GM12878 (cell line): ENCODE measurements at regions not wholly inside any gene's neighbourhood (a gene's known extent, or its start where the extent isn't known, plus 50 kb on each side); places are given as distances from the start of the nearest gene placed in this dataset.

Source experiments
- ATAC-seq: fragments of 200-7000 bp; cut with Tn5 transposase; 3 replicates; pipeline ENCODE4 v1.9.1; 2020; ENCODE audit warnings: mild to moderate bottlenecking, moderate library complexity
- BruUV-seq: library from RNA; stranded (reverse); fragments of 400-500 nt; replicated peaks from 2 replicates; lab custom pipeline; 2021; lab: Mats Ljungman, UMichigan
- CTCF ChIA-PET: fragments of 300-600 bp; sonication (Branson Sonifier 250); formaldehyde crosslinking; extraction: SDS; loops from one replicate; lab custom pipeline; 2021; ENCODE audit warnings: inconsistent platforms; lab: Yijun Ruan, JAX
- POLR2A ChIA-PET: fragments of 350-600 bp; formaldehyde crosslinking; extraction: SDS; loops from one replicate; lab custom pipeline; 2021; ENCODE audit warnings: inconsistent platforms; lab: Charles Lee
- RAD21 ChIA-PET: fragments of 300-600 bp; sonication (Branson Sonifier 250); formaldehyde crosslinking; loops from one replicate; lab custom pipeline; 2023; ENCODE audit warnings: antibody characterized with exemption; ENCODE audit not compliant: unreplicated experiment; lab: Charles Lee
- SMC1A ChIA-PET: fragments of 300-600 bp; sonication (Branson Sonifier 250); formaldehyde crosslinking; loops from one replicate; lab custom pipeline; 2023; ENCODE audit not compliant: unreplicated experiment, uncharacterized antibody; lab: Charles Lee
- DNase-seq: peaks from one replicate; pipeline ENCODE4 v3.0.0-alpha.2; 2011; ENCODE audit warnings: low read depth, low spot score
- FAIRE-seq: peaks from 3 replicates; lab custom pipeline; 2011; peaks lifted over from hg19 to GRCh38; lab: Jason Lieb, UNC
- H2AFZ ChIP-seq: 2 replicates; pipeline ENCODE4 v1.6.0; 2011; ENCODE audit warnings: low read depth, low read length, control low read depth; ENCODE audit not compliant: control insufficient read depth
- H3K27ac ChIP-seq: 2 replicates; pipeline ENCODE4 v1.5.1; 2011; ENCODE audit warnings: control low read depth; ENCODE audit not compliant: control insufficient read depth, insufficient read depth
- H3K27me3 ChIP-seq, 2 experiments: replicated peaks in 1 of 2; 2 replicates each; pipeline versions ENCODE4 v1.6.0 to v1.6.1; 2011; ENCODE audit warnings: low read length in 1 of 2; ENCODE audit not compliant: control insufficient read depth in 2 of 2, insufficient read depth in 2 of 2
- H3K36me3 ChIP-seq, 2 experiments: 2 replicates each; pipeline ENCODE4 v1.5.1; 2011; ENCODE audit warnings: low read length in 1 of 2; ENCODE audit not compliant: control insufficient read depth in 2 of 2, insufficient read depth in 2 of 2
- H3K4me1 ChIP-seq: 2 replicates; pipeline ENCODE4 v1.6.1; 2011; ENCODE audit warnings: mild to moderate bottlenecking, low read length, moderate library complexity, mixed read lengths; ENCODE audit not compliant: control insufficient read depth, insufficient read depth
- H3K4me2 ChIP-seq: 2 replicates; pipeline ENCODE4 v1.6.0; 2011; ENCODE audit warnings: control low read depth; ENCODE audit not compliant: control insufficient read depth, insufficient read depth
- H3K4me3 ChIP-seq: fragments of 200-600 bp; sonication (generic); 2 replicates; pipeline ENCODE4 v1.5.1; 2016
- H3K79me2 ChIP-seq: 2 replicates; pipeline ENCODE4 v1.6.0; 2011; ENCODE audit warnings: low read length; ENCODE audit not compliant: control insufficient read depth, insufficient read depth
- H3K9ac ChIP-seq: 2 replicates; pipeline ENCODE4 v1.8.0; 2011; ENCODE audit warnings: low read length, control low read depth, mixed read lengths; ENCODE audit not compliant: control insufficient read depth, insufficient read depth
- H3K9me3 ChIP-seq: replicated peaks from 3 replicates; pipeline ENCODE4 v1.5.1; 2011; ENCODE audit warnings: mild to moderate bottlenecking, low read length; ENCODE audit not compliant: control insufficient read depth, insufficient read depth
- H4K20me1 ChIP-seq: 2 replicates; pipeline ENCODE4 v1.6.0; 2011; ENCODE audit not compliant: control insufficient read depth, insufficient read depth
- ATF7 ChIP-seq: fragments of 450-650 bp; IDR thresholded peaks from 2 replicates; pipeline ENCODE4 v1.6.1; 2016; ENCODE audit warnings: low read depth, mild to moderate bottlenecking
- ETV6 ChIP-seq, 2 experiments: fragments of 450-650 bp in 1 of 2; IDR thresholded peaks in 1 of 2; conservative IDR thresholded peaks in 1 of 2; 2 replicates each; pipeline ENCODE4 v1.6.1; 2014; ENCODE audit warnings: antibody characterized with exemption in 1 of 2, borderline replicate concordance in 1 of 2, low read depth in 1 of 2, mild to moderate bottlenecking in 1 of 2, moderate library complexity in 1 of 2
- HCFC1 ChIP-seq: fragments of 150-350 bp; IDR thresholded peaks from 2 replicates; pipeline ENCODE4 v1.6.1; 2014; ENCODE audit warnings: low read length
- MYC ChIP-seq: IDR thresholded peaks from 2 replicates; pipeline ENCODE4 v1.6.1; 2011; ENCODE audit warnings: mild to moderate bottlenecking, low read length, moderate library complexity, inconsistent platforms; ENCODE audit not compliant: insufficient read depth, insufficient replicate concordance, insufficient read length, severe bottlenecking
- NBN ChIP-seq: fragments of 450-650 bp; IDR thresholded peaks from 2 replicates; pipeline ENCODE4 v1.6.1; 2016
- NR2F1 ChIP-seq: fragments of 450-650 bp; conservative IDR thresholded peaks from 2 replicates; pipeline ENCODE4 v1.6.1; 2017; ENCODE audit warnings: mild to moderate bottlenecking
- RAD51 ChIP-seq: fragments of 450-650 bp; IDR thresholded peaks from 2 replicates; pipeline ENCODE4 v1.6.1; 2016; ENCODE audit warnings: moderate library complexity, mild to moderate bottlenecking, inconsistent platforms
- SPI1 ChIP-seq: IDR thresholded peaks from 2 replicates; pipeline ENCODE4 v1.6.1; 2011; ENCODE audit warnings: low read depth, mild to moderate bottlenecking, low read length, moderate library complexity, borderline replicate concordance; ENCODE audit not compliant: insufficient read depth
- STAT3 ChIP-seq: IDR thresholded peaks from 2 replicates; pipeline ENCODE4 v1.6.1; 2011; ENCODE audit warnings: low read depth, low read length, improper control_type of control experiment
- YBX1 ChIP-seq: fragments of 450-650 bp; IDR thresholded peaks from 2 replicates; pipeline ENCODE4 v1.6.1; 2016; ENCODE audit warnings: antibody characterized with exemption
- WGBS: methylation state at CpG from one replicate; pipeline ENCODE4 v1.1.6; 2016; ENCODE audit warnings: low lambda C conversion rate; ENCODE audit not compliant: insufficient replicate concordance, insufficient coverage; ENCODE audit errors: missing lambda C conversion rate; 5-methylcytosine and 5-hydroxymethylcytosine counted together
- in situ Hi-C: fragments of 300-500 bp; cut with MboI; formaldehyde crosslinking; loops from 9 replicates; pipeline ENCODE4 v1.14.3; 2018; ENCODE audit warnings: mixed read lengths
- intact Hi-C: fragments of 100-400 bp; cut with micrococcal nuclease; formaldehyde crosslinking; loops from one replicate; pipeline ENCODE4 v1.14.2; 2022; ENCODE audit not compliant: unreplicated experiment
- TF ChIP-seq, protein P1 (sequence below): fragments of 450-650 bp; IDR thresholded peaks from 2 replicates; pipeline ENCODE4 v1.6.1; 2014; ENCODE audit warnings: mild to moderate bottlenecking

DNA sequence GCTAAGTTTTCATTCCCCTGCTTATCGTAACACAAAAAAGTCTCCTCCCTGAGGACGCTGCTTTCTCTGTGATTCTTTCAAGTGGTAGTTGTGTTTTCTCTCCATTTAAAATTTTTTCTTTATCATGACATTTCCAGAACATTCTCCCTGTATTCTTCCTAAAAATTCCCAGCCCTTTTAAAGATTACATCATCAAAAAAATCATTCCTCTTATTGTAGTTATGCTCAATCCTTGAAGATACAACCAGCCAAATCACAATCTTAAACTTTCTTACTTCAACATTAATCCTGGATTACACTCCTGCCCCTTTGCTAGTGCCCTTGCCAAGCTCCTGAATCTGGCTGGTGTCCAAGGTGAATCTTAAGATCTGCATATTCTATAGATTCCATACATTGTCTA, 163.7 kb upstream of the CBLB start:
- H2AFZ ChIP-seq: no peak overlapping the region
- intact Hi-C loops (no loop called here), in situ Hi-C loops (no loop called here)
- no peak overlapping the region for H3K4me2 ChIP-seq
- WGBS: 92% methylated on average over 2 of the region's 2 CpGs
- ChIA-PET POLR2A (no interaction called here), CTCF (interaction anchor here (0.6 to 2.2 kb wide), 2 partner anchors 9 to 15 kb away, joined by 3 to 7 read pairs; no protein-coding TSS in a partner anchor), SMC1A (no interaction called here), RAD21 (no interaction called here)
- H3K9ac ChIP-seq: no peak overlapping the region
- DNase-seq (no peak), FAIRE-seq (no peak), ATAC-seq (no peak)
- H3K27ac ChIP-seq: no peak overlapping the region
- no TSS peak for BruUV-seq
- no peaks in the 10 kb centered on the region for H3K36me3 ChIP-seq
- H4K20me1 ChIP-seq: no peaks in the 10 kb centered on the region
- H3K9me3 ChIP-seq: no peaks in the 10 kb centered on the region
- no peaks in the 10 kb centered on the region for H3K4me1 ChIP-seq
- H3K79me2 ChIP-seq: no peaks in the 10 kb centered on the region
- no peaks in the 10 kb centered on the region for H3K27me3 ChIP-seq
- H3K4me3 ChIP-seq: no peak overlapping the region
- TF ChIP-seq RAD51 (no peak), ATF7 (peak; percentile 28; the same call in 1 of the 2 replicates), HCFC1 (no peak), YBX1 (no peak)
- TF ChIP-seq, protein P1, sequence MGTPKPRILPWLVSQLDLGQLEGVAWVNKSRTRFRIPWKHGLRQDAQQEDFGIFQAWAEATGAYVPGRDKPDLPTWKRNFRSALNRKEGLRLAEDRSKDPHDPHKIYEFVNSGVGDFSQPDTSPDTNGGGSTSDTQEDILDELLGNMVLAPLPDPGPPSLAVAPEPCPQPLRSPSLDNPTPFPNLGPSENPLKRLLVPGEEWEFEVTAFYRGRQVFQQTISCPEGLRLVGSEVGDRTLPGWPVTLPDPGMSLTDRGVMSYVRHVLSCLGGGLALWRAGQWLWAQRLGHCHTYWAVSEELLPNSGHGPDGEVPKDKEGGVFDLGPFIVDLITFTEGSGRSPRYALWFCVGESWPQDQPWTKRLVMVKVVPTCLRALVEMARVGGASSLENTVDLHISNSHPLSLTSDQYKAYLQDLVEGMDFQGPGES: no peak

DNA sequence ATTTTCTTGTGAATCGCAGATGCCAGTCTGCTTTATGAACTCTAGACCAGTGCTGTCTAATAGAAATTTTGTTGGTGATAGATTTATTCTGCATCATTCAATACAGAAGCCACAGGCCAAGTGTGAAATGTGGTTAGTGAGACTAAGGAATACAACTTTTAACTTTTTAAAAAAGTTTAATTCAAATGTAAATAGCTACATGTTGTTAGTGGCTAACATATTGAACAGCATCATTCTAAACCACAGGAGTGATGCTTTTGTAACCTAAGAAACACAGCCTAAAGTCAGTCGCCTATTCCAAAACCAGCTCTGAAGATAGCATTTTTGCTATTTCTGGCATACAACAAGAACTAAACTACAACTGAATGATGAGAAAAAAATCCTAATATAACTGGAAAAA, 164.8 kb upstream of the CBLB start:
- POLR2A ChIA-PET: no interaction called here
- Histone ChIP-seq H3K27ac (no peak overlapping the region), H4K20me1 (no peaks in the 10 kb centered on the region), H3K9ac (no peak overlapping the region), H3K4me3 (no peak overlapping the region), H3K4me1 (no peaks in the 10 kb centered on the region), H2AFZ (no peak overlapping the region), H3K79me2 (no peaks in the 10 kb centered on the region), H3K9me3 (no peaks in the 10 kb centered on the region), H3K4me2 (no peak overlapping the region), H3K36me3 (no peaks in the 10 kb centered on the region), H3K27me3 (no peaks in the 10 kb centered on the region)
- BruUV-seq: no TSS peak
- CTCF ChIA-PET: interaction anchor here (0.6 to 2.2 kb wide), 4 partner anchors 9 to 21 kb away, joined by 3 to 7 read pairs (median 4); no protein-coding TSS in a partner anchor
- in situ Hi-C loops (no loop called here), intact Hi-C loops (no loop called here)
- RAD21 ChIA-PET: interaction anchor here (1.0 to 1.2 kb wide), 2 partner anchors 10 to 34 kb away, joined by 3 read pairs; no protein-coding TSS in a partner anchor
- FAIRE-seq (no peak), DNase-seq (no peak), ATAC-seq (no peak)
- WGBS: 76% methylated on average over 2 of the region's 2 CpGs
- SMC1A ChIA-PET: interaction anchor here (0.7 to 2.0 kb wide), 4 partner anchors 10 to 166 kb away, joined by 3 to 8 read pairs (median 4); no protein-coding TSS in a partner anchor
- no peak for TF ChIP-seq NR2F1
- no peak for TF ChIP-seq STAT3
- no peak for TF ChIP-seq SPI1
- no peak for TF ChIP-seq NBN
- no peak for TF ChIP-seq MYC
- TF ChIP-seq ETV6 (conservative IDR thresholded peaks at IDR 0.05 in 1 of 2, IDR thresholded peaks at IDR 0.05 in 1 of 2; ENCODE audit: borderline replicate concordance in 1 of 2, low read depth in 1 of 2): no peak
